ENCODE measurements at regions not wholly inside any gene's neighbourhood (a gene's known extent, or its start where the extent isn't known, plus 50 kb on each side); places are given as distances from the start of the nearest gene placed in this dataset.
"Not testable (repeated sequence)": the region's sequence is repeated elsewhere in the genome, so short reads cannot be mapped to it uniquely, and the experiment has no call there.

GRCh38 chr3:193016437-193016901 is 98.8 kb upstream of the MB21D2 start:
- H3K4me3 ChIP-seq (ENCODE audit: low read length) = no peak overlapping the region

GRCh38 chr3:193021506-193022010 is 103.9 kb upstream of the MB21D2 start:
- H3K4me3 ChIP-seq (ENCODE audit: low read length) = no peak overlapping the region
- H3K9ac ChIP-seq (ENCODE audit: low read depth, low read length) = no peak overlapping the region
- no peaks in the 10 kb centered on the region for H3K4me1 ChIP-seq (ENCODE audit: control insufficient read depth, insufficient read depth, low read length)
- H3K9me3 ChIP-seq (replicated peaks; ENCODE audit: low read length) = no peaks in the 10 kb centered on the region
- no peaks in the 10 kb centered on the region for H3K27me3 ChIP-seq (ENCODE audit: control insufficient read depth, insufficient read depth, low read length)
- H3K4me2 ChIP-seq (ENCODE audit: low read length) = no peak overlapping the region
- H3K36me3 ChIP-seq (ENCODE audit: insufficient read depth, low read length) = no peaks in the 10 kb centered on the region

More at GRCh38 chr3:193016437-193016901, 98.8 kb upstream of the MB21D2 start:
- no peak overlapping the region for H3K4me2 ChIP-seq (ENCODE audit: low read length)
- H3K9me3 ChIP-seq (replicated peaks; ENCODE audit: low read length) = no peaks in the 10 kb centered on the region
- H3K27me3 ChIP-seq (ENCODE audit: control insufficient read depth, insufficient read depth, low read length) = no peaks in the 10 kb centered on the region
- no peaks in the 10 kb centered on the region for H3K4me1 ChIP-seq (ENCODE audit: control insufficient read depth, insufficient read depth, low read length)
- H3K9ac ChIP-seq (ENCODE audit: low read depth, low read length) = no peak overlapping the region
- H3K36me3 ChIP-seq (ENCODE audit: insufficient read depth, low read length) = no peaks in the 10 kb centered on the region

- Histone ChIP-seq H3K4me1 (ENCODE audit: control insufficient read depth, insufficient read depth, low read length) (no peaks in the 10 kb centered on the region), H3K36me3 (ENCODE audit: insufficient read depth, low read length) (no peaks in the 10 kb centered on the region), H3K9ac (ENCODE audit: low read depth, low read length) (no peak overlapping the region), H3K4me2 (ENCODE audit: low read length) (no peak overlapping the region), H3K4me3 (ENCODE audit: low read length) (no peak overlapping the region), H3K9me3 (replicated peaks; ENCODE audit: low read length) (no peaks in the 10 kb centered on the region), H3K27me3 (ENCODE audit: control insufficient read depth, insufficient read depth, low read length) (no peaks in the 10 kb centered on the region)
Observed at GRCh38 chr3:193023218-193023617, 105.6 kb upstream of the MB21D2 start.

GRCh38 chr3:193028258-193028657 is 110.6 kb upstream of the MB21D2 start:
- Histone ChIP-seq H3K4me3 (ENCODE audit: low read length) (no peak overlapping the region), H3K36me3 (ENCODE audit: insufficient read depth, low read length) (no peaks in the 10 kb centered on the region), H3K27me3 (ENCODE audit: control insufficient read depth, insufficient read depth, low read length) (no peaks in the 10 kb centered on the region), H3K4me2 (ENCODE audit: low read length) (no peak overlapping the region), H3K4me1 (ENCODE audit: control insufficient read depth, insufficient read depth, low read length) (no peaks in the 10 kb centered on the region), H3K9ac (ENCODE audit: low read depth, low read length) (no peak overlapping the region), H3K9me3 (replicated peaks; ENCODE audit: low read length) (no peaks in the 10 kb centered on the region)

- Histone ChIP-seq H3K27me3 (ENCODE audit: control insufficient read depth, insufficient read depth, low read length) (no peaks in the 10 kb centered on the region), H3K9ac (ENCODE audit: low read depth, low read length) (no peak overlapping the region), H3K36me3 (ENCODE audit: insufficient read depth, low read length) (no peaks in the 10 kb centered on the region), H3K4me2 (ENCODE audit: low read length) (no peak overlapping the region), H3K4me3 (ENCODE audit: low read length) (no peak overlapping the region), H3K4me1 (ENCODE audit: control insufficient read depth, insufficient read depth, low read length) (no peaks in the 10 kb centered on the region), H3K9me3 (replicated peaks; ENCODE audit: low read length) (no peaks in the 10 kb centered on the region)
Observed at GRCh38 chr3:193029800-193030199, 112.1 kb upstream of the MB21D2 start.

GRCh38 chr3:193030276-193030675 is 112.6 kb upstream of the MB21D2 start:
- no peaks in the 10 kb centered on the region for H3K27me3 ChIP-seq (ENCODE audit: control insufficient read depth, insufficient read depth, low read length)
- no peaks in the 10 kb centered on the region for H3K36me3 ChIP-seq (ENCODE audit: insufficient read depth, low read length)
- no peaks in the 10 kb centered on the region for H3K9me3 ChIP-seq (replicated peaks; ENCODE audit: low read length)
- no peak overlapping the region for H3K9ac ChIP-seq (ENCODE audit: low read depth, low read length)
- no peaks in the 10 kb centered on the region for H3K4me1 ChIP-seq (ENCODE audit: control insufficient read depth, insufficient read depth, low read length)
- H3K4me2 ChIP-seq (ENCODE audit: low read length) = no peak overlapping the region
- H3K4me3 ChIP-seq (ENCODE audit: low read length) = no peak overlapping the region

- Histone ChIP-seq H3K4me1 (ENCODE audit: control insufficient read depth, insufficient read depth, low read length) (no peaks in the 10 kb centered on the region), H3K9ac (ENCODE audit: low read depth, low read length) (no peak overlapping the region), H3K9me3 (replicated peaks; ENCODE audit: low read length) (no peaks in the 10 kb centered on the region), H3K4me2 (ENCODE audit: low read length) (no peak overlapping the region), H3K36me3 (ENCODE audit: insufficient read depth, low read length) (no peaks in the 10 kb centered on the region), H3K4me3 (ENCODE audit: low read length) (no peak overlapping the region), H3K27me3 (ENCODE audit: control insufficient read depth, insufficient read depth, low read length) (no peaks in the 10 kb centered on the region)
Observed at GRCh38 chr3:193031911-193032310, 114.3 kb upstream of the MB21D2 start.

- H3K9ac ChIP-seq (ENCODE audit: low read depth, low read length) = no peak overlapping the region
Observed at GRCh38 chr3:193033226-193033780, 115.6 kb upstream of the MB21D2 start.

GRCh38 chr3:193037828-193038227 is 120.2 kb upstream of the MB21D2 start:
- H3K27me3 ChIP-seq (ENCODE audit: control insufficient read depth, insufficient read depth, low read length); H3K9me3 ChIP-seq (replicated peaks; ENCODE audit: low read length); H3K36me3 ChIP-seq (ENCODE audit: insufficient read depth, low read length); H3K4me2 ChIP-seq (ENCODE audit: low read length); H3K9ac ChIP-seq (ENCODE audit: low read depth, low read length); H3K4me1 ChIP-seq (ENCODE audit: control insufficient read depth, insufficient read depth, low read length); H3K4me3 ChIP-seq (ENCODE audit: low read length): not testable (repeated sequence)

More at GRCh38 chr3:193033226-193033780, 115.6 kb upstream of the MB21D2 start:
- no peaks in the 10 kb centered on the region for H3K4me1 ChIP-seq (ENCODE audit: control insufficient read depth, insufficient read depth, low read length)
- no peak overlapping the region for H3K4me2 ChIP-seq (ENCODE audit: low read length)
- H3K4me3 ChIP-seq (ENCODE audit: low read length) = no peak overlapping the region
- H3K27me3 ChIP-seq (ENCODE audit: control insufficient read depth, insufficient read depth, low read length) = no peaks in the 10 kb centered on the region
- H3K9me3 ChIP-seq (replicated peaks; ENCODE audit: low read length) = no peaks in the 10 kb centered on the region
- H3K36me3 ChIP-seq (ENCODE audit: insufficient read depth, low read length) = no peaks in the 10 kb centered on the region

- H3K27me3 ChIP-seq (ENCODE audit: control insufficient read depth, insufficient read depth, low read length) = no peaks in the 10 kb centered on the region
- H3K4me2 ChIP-seq (ENCODE audit: low read length) = no peak overlapping the region
- no peak overlapping the region for H3K4me3 ChIP-seq (ENCODE audit: low read length)
- no peak overlapping the region for H3K9ac ChIP-seq (ENCODE audit: low read depth, low read length)
- H3K36me3 ChIP-seq (ENCODE audit: insufficient read depth, low read length) = no peaks in the 10 kb centered on the region
- H3K9me3 ChIP-seq (replicated peaks; ENCODE audit: low read length) = no peaks in the 10 kb centered on the region
- H3K4me1 ChIP-seq (ENCODE audit: control insufficient read depth, insufficient read depth, low read length) = no peaks in the 10 kb centered on the region
Observed at GRCh38 chr3:193039058-193039457, 121.4 kb upstream of the MB21D2 start.

GRCh38 chr3:193040836-193041672 is 123.4 kb upstream of the MB21D2 start:
- Histone ChIP-seq H3K4me1 (ENCODE audit: control insufficient read depth, insufficient read depth, low read length) (no peaks in the 10 kb centered on the region), H3K4me3 (ENCODE audit: low read length) (no peak overlapping the region), H3K27me3 (ENCODE audit: control insufficient read depth, insufficient read depth, low read length) (no peaks in the 10 kb centered on the region), H3K9ac (ENCODE audit: low read depth, low read length) (no peak overlapping the region), H3K9me3 (replicated peaks; ENCODE audit: low read length) (no peaks in the 10 kb centered on the region), H3K36me3 (ENCODE audit: insufficient read depth, low read length) (no peaks in the 10 kb centered on the region), H3K4me2 (ENCODE audit: low read length) (no peak overlapping the region)

Data from skeletal muscle satellite cell (primary cell).